ENCODE measurements at regions not wholly inside any gene's neighbourhood (a gene's known extent, or its start where the extent isn't known, plus 50 kb on each side); places are given as distances from the start of the nearest gene placed in this dataset.
A peak's percentile ranks its signal among the peaks of the same experiment; 100 is the strongest.

DNA sequence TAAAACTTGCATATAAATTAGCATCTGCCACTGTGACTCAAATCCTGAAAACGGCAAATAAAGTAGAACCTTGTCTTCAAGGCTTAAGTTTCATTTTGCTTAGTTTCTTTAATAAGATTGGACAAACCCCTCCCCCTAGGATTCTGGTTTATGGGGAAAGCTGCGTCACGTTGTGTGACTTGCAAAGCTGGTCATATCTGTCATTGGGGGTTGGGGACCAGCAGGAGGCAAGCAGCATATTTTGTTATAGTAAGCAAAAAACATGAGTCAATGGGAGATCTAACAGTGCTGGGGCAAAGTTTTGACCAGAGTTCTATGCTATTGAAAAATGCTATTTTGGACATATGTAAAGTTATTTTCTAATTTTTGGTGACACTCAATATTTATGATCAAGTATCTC, 407.3 kb downstream of the PCDH18 start:
- RAD21 ChIA-PET (ENCODE audit: low non-redundant PET in 1 of 2, low total read pairs in 2 of 2, uncharacterized antibody in 2 of 2, unreplicated experiment in 2 of 2): no interaction called here
- Histone ChIP-seq H4K20me1 (ENCODE audit: insufficient read depth) (no peaks in the 10 kb centered on the region), H3K4me1 (ENCODE audit: control insufficient read depth in 1 of 2, insufficient read depth in 2 of 2, low read length in 2 of 2) (no peaks in the 10 kb centered on the region), H3K4me3 (replicated peaks in 1 of 2; ENCODE audit: low read depth in 1 of 2, low read length in 2 of 2) (peak overlapping the region; percentile 40 to 51), H3K9me3 (ENCODE audit: control insufficient read depth in 1 of 2, insufficient read depth in 1 of 2, low read depth in 1 of 2, low read length in 2 of 2) (no peaks in the 10 kb centered on the region), H3K27me3 (ENCODE audit: insufficient read depth, low read length) (no peaks in the 10 kb centered on the region), H3K27ac (ENCODE audit: low read depth, low read length) (no peak overlapping the region), H3K79me2 (ENCODE audit: insufficient read depth, low read length) (no peaks in the 10 kb centered on the region), H3K9ac (ENCODE audit: low read length) (peak overlapping the region; percentile 12; the same call in 1 of the 2 replicates), H3K4me2 (ENCODE audit: low read length) (peak overlapping the region; percentile 69), H2AFZ (ENCODE audit: low read depth, low read length, poor library complexity, severe bottlenecking) (peak overlapping the region; percentile 96), H3K9me2 (ENCODE audit: insufficient read depth) (no peaks in the 10 kb centered on the region), H3K36me3 (ENCODE audit: control insufficient read depth in 1 of 2, insufficient read depth in 2 of 2, low read length in 2 of 2) (no peaks in the 10 kb centered on the region)
- BruUV-seq (replicated peaks): no TSS peak
- TF ChIP-seq POLR2A (IDR thresholded peaks at IDR 0.05; ENCODE audit: borderline replicate concordance, extremely low read depth, insufficient read depth, insufficient read length) (no peak), SP1 (IDR thresholded peaks at IDR 0.05; ENCODE audit: low read depth) (no peak), YY1 (IDR thresholded peaks at IDR 0.05; ENCODE audit: extremely low read depth, insufficient replicate concordance, low read depth, low read length) (no peak)
- TF ChIP-seq, protein P1, sequence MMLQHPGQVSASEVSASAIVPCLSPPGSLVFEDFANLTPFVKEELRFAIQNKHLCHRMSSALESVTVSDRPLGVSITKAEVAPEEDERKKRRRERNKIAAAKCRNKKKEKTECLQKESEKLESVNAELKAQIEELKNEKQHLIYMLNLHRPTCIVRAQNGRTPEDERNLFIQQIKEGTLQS (IDR thresholded peaks at IDR 0.05): no peak
- intact Hi-C loops (cut with micrococcal nuclease): loop anchor here (10.0 kb wide), 3 partner anchors 490 to 1560 kb away; no protein-coding TSS in a partner anchor
- ATAC-seq (peak; percentile 61), DNase-seq (ENCODE audit: low read depth, low spot score) (peak; percentile 22)
- CTCF ChIA-PET: interaction anchor here (0.9 to 2.3 kb wide), 12 partner anchors 8 to 1451 kb away, joined by 3 to 12 read pairs (median 3); no protein-coding TSS in a partner anchor
- POLR2A ChIA-PET: no interaction called here

DNA sequence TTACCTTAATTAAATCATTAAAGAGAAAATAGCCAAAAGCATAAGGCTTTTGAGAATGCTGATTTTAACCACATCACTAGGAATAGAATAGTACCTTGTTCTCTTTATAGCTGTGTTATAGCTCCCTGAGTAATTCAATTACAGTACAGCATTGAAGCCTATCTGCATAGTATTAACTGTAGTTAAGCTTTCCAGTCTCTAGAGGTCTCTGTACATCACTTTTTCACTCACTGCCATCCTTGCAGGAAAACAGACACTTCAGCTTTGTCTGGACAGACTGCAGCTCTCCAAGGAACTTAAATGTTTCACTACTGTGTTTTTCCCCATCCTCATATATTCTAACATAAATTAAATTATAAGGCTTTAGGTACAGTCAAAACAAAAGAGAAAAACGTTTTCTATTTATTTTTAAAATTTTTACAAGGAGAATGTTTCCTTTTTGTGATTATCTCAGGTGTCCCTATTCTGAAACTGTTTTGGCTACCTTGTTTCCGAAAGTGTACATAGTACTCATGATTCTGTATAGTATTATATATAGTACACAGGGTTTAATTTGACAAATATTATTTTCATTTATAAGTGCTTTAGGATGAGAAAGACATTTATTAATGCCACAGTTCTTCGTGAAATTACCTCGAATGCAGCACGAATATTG, 407.9 kb downstream of the PCDH18 start:
- peak; percentile 97 for ATAC-seq
- H3K36me3 ChIP-seq (ENCODE audit: control insufficient read depth in 1 of 2, insufficient read depth in 2 of 2, low read length in 2 of 2): no peaks in the 10 kb centered on the region
- TF ChIP-seq, protein P2, sequence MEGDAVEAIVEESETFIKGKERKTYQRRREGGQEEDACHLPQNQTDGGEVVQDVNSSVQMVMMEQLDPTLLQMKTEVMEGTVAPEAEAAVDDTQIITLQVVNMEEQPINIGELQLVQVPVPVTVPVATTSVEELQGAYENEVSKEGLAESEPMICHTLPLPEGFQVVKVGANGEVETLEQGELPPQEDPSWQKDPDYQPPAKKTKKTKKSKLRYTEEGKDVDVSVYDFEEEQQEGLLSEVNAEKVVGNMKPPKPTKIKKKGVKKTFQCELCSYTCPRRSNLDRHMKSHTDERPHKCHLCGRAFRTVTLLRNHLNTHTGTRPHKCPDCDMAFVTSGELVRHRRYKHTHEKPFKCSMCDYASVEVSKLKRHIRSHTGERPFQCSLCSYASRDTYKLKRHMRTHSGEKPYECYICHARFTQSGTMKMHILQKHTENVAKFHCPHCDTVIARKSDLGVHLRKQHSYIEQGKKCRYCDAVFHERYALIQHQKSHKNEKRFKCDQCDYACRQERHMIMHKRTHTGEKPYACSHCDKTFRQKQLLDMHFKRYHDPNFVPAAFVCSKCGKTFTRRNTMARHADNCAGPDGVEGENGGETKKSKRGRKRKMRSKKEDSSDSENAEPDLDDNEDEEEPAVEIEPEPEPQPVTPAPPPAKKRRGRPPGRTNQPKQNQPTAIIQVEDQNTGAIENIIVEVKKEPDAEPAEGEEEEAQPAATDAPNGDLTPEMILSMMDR (IDR thresholded peaks at IDR 0.05 in 2 of 3, conservative IDR thresholded peaks at IDR 0.05 in 1 of 3; ENCODE audit: borderline replicate concordance in 1 of 3, insufficient read depth in 1 of 3, low read depth in 2 of 3, low read length in 2 of 3): peak; percentile 40 to 63 (median 47)
- TF ChIP-seq RAD21 (IDR thresholded peaks at IDR 0.05; ENCODE audit: low read depth) (peak; percentile 77), CBX3 (IDR thresholded peaks at IDR 0.05; ENCODE audit: low read depth) (no peak), ZNF274 (IDR thresholded peaks at IDR 0.05; ENCODE audit: low read depth, low read length) (no peak), FOSL1 (IDR thresholded peaks at IDR 0.05; ENCODE audit: low read depth) (no peak), YY1 (IDR thresholded peaks at IDR 0.05; ENCODE audit: extremely low read depth, insufficient replicate concordance, low read depth, low read length) (no peak), ELF1 (IDR thresholded peaks at IDR 0.05; ENCODE audit: borderline replicate concordance, low read depth) (no peak), SRF (IDR thresholded peaks at IDR 0.05; ENCODE audit: low read depth) (no peak)
- TF ChIP-seq, protein P3, sequence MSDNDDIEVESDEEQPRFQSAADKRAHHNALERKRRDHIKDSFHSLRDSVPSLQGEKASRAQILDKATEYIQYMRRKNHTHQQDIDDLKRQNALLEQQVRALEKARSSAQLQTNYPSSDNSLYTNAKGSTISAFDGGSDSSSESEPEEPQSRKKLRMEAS (IDR thresholded peaks at IDR 0.05): 0 out of 2 replicates have a peak, but pooled peaks have one; percentile 3
- TF ChIP-seq, protein P4, sequence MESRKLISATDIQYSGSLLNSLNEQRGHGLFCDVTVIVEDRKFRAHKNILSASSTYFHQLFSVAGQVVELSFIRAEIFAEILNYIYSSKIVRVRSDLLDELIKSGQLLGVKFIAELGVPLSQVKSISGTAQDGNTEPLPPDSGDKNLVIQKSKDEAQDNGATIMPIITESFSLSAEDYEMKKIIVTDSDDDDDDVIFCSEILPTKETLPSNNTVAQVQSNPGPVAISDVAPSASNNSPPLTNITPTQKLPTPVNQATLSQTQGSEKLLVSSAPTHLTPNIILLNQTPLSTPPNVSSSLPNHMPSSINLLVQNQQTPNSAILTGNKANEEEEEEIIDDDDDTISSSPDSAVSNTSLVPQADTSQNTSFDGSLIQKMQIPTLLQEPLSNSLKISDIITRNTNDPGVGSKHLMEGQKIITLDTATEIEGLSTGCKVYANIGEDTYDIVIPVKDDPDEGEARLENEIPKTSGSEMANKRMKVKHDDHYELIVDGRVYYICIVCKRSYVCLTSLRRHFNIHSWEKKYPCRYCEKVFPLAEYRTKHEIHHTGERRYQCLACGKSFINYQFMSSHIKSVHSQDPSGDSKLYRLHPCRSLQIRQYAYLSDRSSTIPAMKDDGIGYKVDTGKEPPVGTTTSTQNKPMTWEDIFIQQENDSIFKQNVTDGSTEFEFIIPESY (IDR thresholded peaks at IDR 0.05; ENCODE audit: extremely low read depth, insufficient replicate concordance, low read length): no peak
- peak overlapping the region; percentile 40 to 51 for H3K4me3 ChIP-seq (replicated peaks in 1 of 2; ENCODE audit: low read depth in 1 of 2, low read length in 2 of 2)
- peak overlapping the region; percentile 69 for H3K4me2 ChIP-seq (ENCODE audit: low read length)
- no peaks in the 10 kb centered on the region for H3K27me3 ChIP-seq (ENCODE audit: insufficient read depth, low read length)
- peak overlapping the region; percentile 96 for H2AFZ ChIP-seq (ENCODE audit: low read depth, low read length, poor library complexity, severe bottlenecking)
- no TSS peak for BruUV-seq (replicated peaks)
- no peaks in the 10 kb centered on the region for H3K9me2 ChIP-seq (ENCODE audit: insufficient read depth)
- no peaks in the 10 kb centered on the region for H4K20me1 ChIP-seq (ENCODE audit: insufficient read depth)
- intact Hi-C loops (cut with micrococcal nuclease): loop anchor here (5.0 to 10.0 kb wide), 4 partner anchors 490 to 1560 kb away; no protein-coding TSS in a partner anchor
- POLR2A ChIA-PET: interaction anchor here (0.8 kb wide), 1 partner anchor 966 kb away, joined by 5 read pairs; no protein-coding TSS in a partner anchor
- H3K9ac ChIP-seq (ENCODE audit: low read length): peak overlapping the region; percentile 12; the same call in 1 of the 2 replicates
- CTCF ChIA-PET: interaction anchor here (0.6 to 2.3 kb wide), 19 partner anchors 8 to 1452 kb away, joined by 3 to 12 read pairs (median 3); no protein-coding TSS in a partner anchor
- no peaks in the 10 kb centered on the region for H3K9me3 ChIP-seq (ENCODE audit: control insufficient read depth in 1 of 2, insufficient read depth in 1 of 2, low read depth in 1 of 2, low read length in 2 of 2)
- RAD21 ChIA-PET (ENCODE audit: low non-redundant PET in 1 of 2, low total read pairs in 2 of 2, uncharacterized antibody in 2 of 2, unreplicated experiment in 2 of 2): no interaction called here
- H3K79me2 ChIP-seq (ENCODE audit: insufficient read depth, low read length): no peaks in the 10 kb centered on the region
- H3K4me1 ChIP-seq (ENCODE audit: control insufficient read depth in 1 of 2, insufficient read depth in 2 of 2, low read length in 2 of 2): no peaks in the 10 kb centered on the region
- no peak overlapping the region for H3K27ac ChIP-seq (ENCODE audit: low read depth, low read length)
- peak; percentile 53 for DNase-seq (ENCODE audit: low read depth, low spot score)

Measured in HCT116 (cell line).